ENCODE measurements at regions not wholly inside any gene's neighbourhood (a gene's known extent, or its start where the extent isn't known, plus 50 kb on each side); places are given as distances from the start of the nearest gene placed in this dataset.
"Not testable (repeated sequence)": the region's sequence is repeated elsewhere in the genome, so short reads cannot be mapped to it uniquely, and the experiment has no call there.

DNA sequence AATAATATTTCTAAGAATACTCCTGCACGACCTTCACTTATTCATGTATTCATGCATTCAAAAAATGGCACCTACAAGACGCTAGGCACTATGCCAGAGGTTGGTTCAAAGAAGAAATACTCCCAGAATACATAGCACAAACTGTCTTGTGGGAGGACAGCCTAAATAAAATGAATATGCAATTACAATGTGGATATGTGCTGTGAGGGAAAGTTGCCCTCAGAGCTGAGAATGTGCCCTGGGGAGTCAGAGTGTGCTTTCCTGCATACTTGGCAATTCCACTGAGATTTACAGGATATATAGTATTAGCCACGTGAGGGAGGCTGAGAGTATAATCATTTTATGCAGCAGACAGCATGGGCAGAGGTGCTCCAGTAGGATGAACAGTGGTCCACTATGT is 872.9 kb downstream of the GRID1 start:
- Histone ChIP-seq H2BK12ac (ENCODE audit: insufficient read length, low read depth, low read length) (no peak overlapping the region), H3K56ac (ENCODE audit: insufficient read length, low read depth, low read length) (no peak overlapping the region), H2BK5ac (ENCODE audit: insufficient read length, low read length) (no peak overlapping the region), H3K18ac (ENCODE audit: insufficient read length, low read depth, low read length) (no peak overlapping the region), H3K79me1 (ENCODE audit: insufficient read depth, low read depth, low read length, poor library complexity, severe bottlenecking) (no peaks in the 10 kb centered on the region), H3K27me3 (ENCODE audit: insufficient read depth, low read length) (peaks cover 9% of the 10 kb centered on the region), H4K20me1 (ENCODE audit: control insufficient read depth, insufficient read depth, insufficient read length) (no peaks in the 10 kb centered on the region), H3K4ac (ENCODE audit: low read depth, low read length) (no peak overlapping the region), H2AK5ac (ENCODE audit: insufficient read length, low read length) (no peak overlapping the region), H3T11ph (ENCODE audit: low read length) (no peak overlapping the region), H4K5ac (ENCODE audit: insufficient read length, low read depth, low read length) (no peak overlapping the region), H3K14ac (ENCODE audit: insufficient read depth, low read length) (no peak overlapping the region), H3K9ac (ENCODE audit: extremely low read depth, insufficient read length, low read length) (no peak overlapping the region), H3K4me2 (ENCODE audit: insufficient read depth, insufficient read length, low read length) (no peak overlapping the region), H3K23me2 (ENCODE audit: insufficient read length, low read depth, low read length, poor library complexity, severe bottlenecking) (no peaks in the 10 kb centered on the region), H2BK20ac (ENCODE audit: low read depth, low read length, poor library complexity, severe bottlenecking) (no peak overlapping the region), H3K23ac (ENCODE audit: insufficient read length, low read depth, low read length) (no peak overlapping the region), H3K79me2 (ENCODE audit: insufficient read depth, low read length) (no peaks in the 10 kb centered on the region), H3K9me3 (ENCODE audit: control insufficient read depth, low read depth, low read length) (no peaks in the 10 kb centered on the region), H4K8ac (replicated peaks; ENCODE audit: insufficient read length, low read depth, low read length) (no peak overlapping the region), H4K91ac (ENCODE audit: insufficient read length, low read depth, low read length) (no peak overlapping the region), H3K4me1 (ENCODE audit: insufficient read depth, low read length) (peaks cover 5% of the 10 kb centered on the region; the same call in 1 of the 2 replicates), H2AFZ (ENCODE audit: low read length) (no peak overlapping the region), H2BK15ac (ENCODE audit: low read depth, low read length) (no peak overlapping the region), H3K27ac (ENCODE audit: insufficient read length, low read depth, low read length) (no peak overlapping the region), H2BK120ac (ENCODE audit: low read depth, low read length, poor library complexity, severe bottlenecking) (no peak overlapping the region)
- Mint-ChIP-seq H3K4me1 (peaks cover 15 to 19% of the 10 kb centered on the region in 2 experiments), H3K27ac (no peak overlapping the region), H3K9me3 (peaks cover 0 to under 1% of the 10 kb centered on the region in 2 experiments; a peak in 2 of 5 replicates), H3K27me3 (ENCODE audit: low read depth) (peaks cover 59% of the 10 kb centered on the region), H3K36me3 (ENCODE audit: insufficient read depth in 1 of 3, low read depth in 3 of 3) (no peaks in the 10 kb centered on the region), H3K4me3 (no peak overlapping the region)
- WGBS (ENCODE audit: extremely low coverage, insufficient read length, low lambda C conversion rate): no CpG with 5 or more reads among the region's 3 CpGs
- TF ChIP-seq, protein P1, sequence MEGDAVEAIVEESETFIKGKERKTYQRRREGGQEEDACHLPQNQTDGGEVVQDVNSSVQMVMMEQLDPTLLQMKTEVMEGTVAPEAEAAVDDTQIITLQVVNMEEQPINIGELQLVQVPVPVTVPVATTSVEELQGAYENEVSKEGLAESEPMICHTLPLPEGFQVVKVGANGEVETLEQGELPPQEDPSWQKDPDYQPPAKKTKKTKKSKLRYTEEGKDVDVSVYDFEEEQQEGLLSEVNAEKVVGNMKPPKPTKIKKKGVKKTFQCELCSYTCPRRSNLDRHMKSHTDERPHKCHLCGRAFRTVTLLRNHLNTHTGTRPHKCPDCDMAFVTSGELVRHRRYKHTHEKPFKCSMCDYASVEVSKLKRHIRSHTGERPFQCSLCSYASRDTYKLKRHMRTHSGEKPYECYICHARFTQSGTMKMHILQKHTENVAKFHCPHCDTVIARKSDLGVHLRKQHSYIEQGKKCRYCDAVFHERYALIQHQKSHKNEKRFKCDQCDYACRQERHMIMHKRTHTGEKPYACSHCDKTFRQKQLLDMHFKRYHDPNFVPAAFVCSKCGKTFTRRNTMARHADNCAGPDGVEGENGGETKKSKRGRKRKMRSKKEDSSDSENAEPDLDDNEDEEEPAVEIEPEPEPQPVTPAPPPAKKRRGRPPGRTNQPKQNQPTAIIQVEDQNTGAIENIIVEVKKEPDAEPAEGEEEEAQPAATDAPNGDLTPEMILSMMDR (conservative IDR thresholded peaks at IDR 0.05): no peak
- no peak for DNase-seq

DNA sequence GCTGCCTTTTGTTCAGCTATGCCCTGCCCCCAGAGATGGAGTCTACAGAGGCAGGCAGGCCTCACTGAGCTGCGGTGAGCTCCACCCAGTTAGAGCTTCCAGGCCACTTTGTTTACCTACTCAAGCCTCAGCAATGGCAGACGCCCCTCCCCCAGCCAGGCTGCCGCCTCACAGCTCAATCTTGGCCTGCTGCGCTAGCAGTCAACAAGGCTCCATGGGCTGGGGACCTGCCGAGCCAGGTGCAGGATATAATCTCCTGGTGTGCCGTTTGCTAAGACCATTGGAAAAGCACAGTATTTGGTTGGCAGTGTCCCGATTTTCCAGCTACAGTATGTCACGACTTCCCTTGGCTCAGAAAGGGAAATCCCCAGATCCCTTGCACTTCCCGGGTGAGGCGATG is 862.0 kb downstream of the GRID1 start:
- not testable (repeated sequence) for H2BK12ac ChIP-seq (ENCODE audit: insufficient read length, low read depth, low read length); DNase-seq; H2AFZ ChIP-seq (ENCODE audit: low read length); H3K27me3 ChIP-seq (ENCODE audit: insufficient read depth, low read length); H2BK15ac ChIP-seq (ENCODE audit: low read depth, low read length); H3K23me2 ChIP-seq (ENCODE audit: insufficient read length, low read depth, low read length, poor library complexity, severe bottlenecking); H3K4ac ChIP-seq (ENCODE audit: low read depth, low read length); H3K18ac ChIP-seq (ENCODE audit: insufficient read length, low read depth, low read length); H3K9ac ChIP-seq (ENCODE audit: extremely low read depth, insufficient read length, low read length); H2BK120ac ChIP-seq (ENCODE audit: low read depth, low read length, poor library complexity, severe bottlenecking); H2BK20ac ChIP-seq (ENCODE audit: low read depth, low read length, poor library complexity, severe bottlenecking); H3K9me3 ChIP-seq (ENCODE audit: control insufficient read depth, low read depth, low read length); H3K79me2 ChIP-seq (ENCODE audit: insufficient read depth, low read length); H3T11ph ChIP-seq (ENCODE audit: low read length); H4K20me1 ChIP-seq (ENCODE audit: control insufficient read depth, insufficient read depth, insufficient read length); H3K56ac ChIP-seq (ENCODE audit: insufficient read length, low read depth, low read length); H3K4me3 Mint-ChIP-seq; H4K91ac ChIP-seq (ENCODE audit: insufficient read length, low read depth, low read length); H2AK5ac ChIP-seq (ENCODE audit: insufficient read length, low read length); H3K4me2 ChIP-seq (ENCODE audit: insufficient read depth, insufficient read length, low read length); H3K27ac ChIP-seq (ENCODE audit: insufficient read length, low read depth, low read length); H3K4me1 Mint-ChIP-seq; H3K23ac ChIP-seq (ENCODE audit: insufficient read length, low read depth, low read length); H3K14ac ChIP-seq (ENCODE audit: insufficient read depth, low read length); H2BK5ac ChIP-seq (ENCODE audit: insufficient read length, low read length); H3K4me1 ChIP-seq (ENCODE audit: insufficient read depth, low read length); H4K5ac ChIP-seq (ENCODE audit: insufficient read length, low read depth, low read length); H3K27ac Mint-ChIP-seq; H4K8ac ChIP-seq (replicated peaks; ENCODE audit: insufficient read length, low read depth, low read length); H3K79me1 ChIP-seq (ENCODE audit: insufficient read depth, low read depth, low read length, poor library complexity, severe bottlenecking)
- Mint-ChIP-seq H3K27me3 (ENCODE audit: low read depth) (peaks cover 16% of the 10 kb centered on the region), H3K36me3 (ENCODE audit: insufficient read depth in 1 of 3, low read depth in 3 of 3) (peaks cover 7 to 24% (median 14%) of the 10 kb centered on the region in 3 experiments), H3K9me3 (peaks cover 37 to 46% of the 10 kb centered on the region in 2 experiments)
- WGBS (ENCODE audit: extremely low coverage, insufficient read length, low lambda C conversion rate): no CpG with 5 or more reads among the region's 10 CpGs

Data from H9 (cell line).